Heart left ventricle (tissue), 13 donors: ENCODE measurements at regions not wholly inside any gene's neighbourhood (a gene's known extent, or its start where the extent isn't known, plus 50 kb on each side); places are given as distances from the start of the nearest gene placed in this dataset.
"Not testable (repeated sequence)": the region's sequence is repeated elsewhere in the genome, so short reads cannot be mapped to it uniquely, and the experiment has no call there.

ENCODE experiments used
- POLR2A ChIP-seq, 2 donors: fragments of 450-650 bp; IDR thresholded peaks; one replicate each; pipeline ENCODE4 v1.6.1; 2017; ENCODE audit warnings: antibody characterized with exemption in 2 of 2, mild to moderate bottlenecking in 2 of 2, moderate library complexity in 2 of 2
- TF ChIP-seq, protein P1 (sequence below), 12 donors: fragments of 200-600 bp; sonication (generic) in 4 of 12; IDR thresholded peaks; one replicate each; pipeline versions ENCODE4 v1.5.0 to v1.8.0; 2018 to 2022; ENCODE audit warnings: antibody characterized with exemption in 12 of 12, mild to moderate bottlenecking in 5 of 12
- donor health status: ischemic (EF 13 %, LVEDD 7.1; RV severe dilation, severe dysfunction).
- donor health status: DM: no; HTN: yes; CAD: no.
- donor health status: DM: no; HTN: no; CAD: no.
- donor health status: ischemic (EF 25% LVEDD 6.9; RV normal size, moderate dysfunction).
- donor health status: ischemic (EF 25% LVEDD 5.7; RV mildly dilated, moderate dysfunction).
- donor health status: ischemic (EF 35%, LVEDD 5.7; RV mildly dilated, moderate dysfunction).
- donor health status: nonischemic (EF 11% LVEDD 7.7; RV severe dilation, severe dysfunction).
- donor health status: DM: yes; HTN: yes; CAD: no.
- donor health status: PGD.
- donor health status: ischemic (EF 29% LVEDD 5.4; RV normal size, mild dysfunction).
- donor health status: nonischemic (EF 23%, LVEDD 6.1; RV moderate dilation, normal function).

DNA sequence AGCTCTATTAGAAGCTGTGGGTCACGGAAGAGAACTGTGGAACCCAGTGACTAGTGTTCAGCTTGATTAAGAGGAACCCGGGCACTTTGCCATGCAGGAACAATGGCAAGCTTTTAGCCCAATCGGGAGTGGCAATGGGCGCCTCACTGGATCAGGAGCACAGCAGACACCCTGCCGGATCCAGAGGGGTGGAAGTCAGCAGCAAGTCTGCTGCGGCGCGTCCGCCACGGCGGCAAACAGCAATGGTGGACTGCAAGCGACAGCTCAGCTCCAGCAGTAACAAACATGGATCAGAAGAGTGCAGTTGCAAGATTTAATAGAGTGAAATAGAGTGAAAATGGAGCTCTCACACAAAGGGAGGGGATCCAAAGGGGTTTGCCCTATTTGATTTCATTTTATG lies 220.8 kb upstream of the EPHA3 start:
- TF ChIP-seq, protein P1, sequence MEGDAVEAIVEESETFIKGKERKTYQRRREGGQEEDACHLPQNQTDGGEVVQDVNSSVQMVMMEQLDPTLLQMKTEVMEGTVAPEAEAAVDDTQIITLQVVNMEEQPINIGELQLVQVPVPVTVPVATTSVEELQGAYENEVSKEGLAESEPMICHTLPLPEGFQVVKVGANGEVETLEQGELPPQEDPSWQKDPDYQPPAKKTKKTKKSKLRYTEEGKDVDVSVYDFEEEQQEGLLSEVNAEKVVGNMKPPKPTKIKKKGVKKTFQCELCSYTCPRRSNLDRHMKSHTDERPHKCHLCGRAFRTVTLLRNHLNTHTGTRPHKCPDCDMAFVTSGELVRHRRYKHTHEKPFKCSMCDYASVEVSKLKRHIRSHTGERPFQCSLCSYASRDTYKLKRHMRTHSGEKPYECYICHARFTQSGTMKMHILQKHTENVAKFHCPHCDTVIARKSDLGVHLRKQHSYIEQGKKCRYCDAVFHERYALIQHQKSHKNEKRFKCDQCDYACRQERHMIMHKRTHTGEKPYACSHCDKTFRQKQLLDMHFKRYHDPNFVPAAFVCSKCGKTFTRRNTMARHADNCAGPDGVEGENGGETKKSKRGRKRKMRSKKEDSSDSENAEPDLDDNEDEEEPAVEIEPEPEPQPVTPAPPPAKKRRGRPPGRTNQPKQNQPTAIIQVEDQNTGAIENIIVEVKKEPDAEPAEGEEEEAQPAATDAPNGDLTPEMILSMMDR (IDR thresholded peaks at IDR 0.05) = not testable (repeated sequence)
- not testable (repeated sequence) for TF ChIP-seq POLR2A (IDR thresholded peaks at IDR 0.05)
